H1 (cell line): ENCODE measurements at regions not wholly inside any gene's neighbourhood (a gene's known extent, or its start where the extent isn't known, plus 50 kb on each side); places are given as distances from the start of the nearest gene placed in this dataset.

Experiments used
- CTCF ChIA-PET: fragments of 300-600 bp; sonication (Branson Sonifier 250); formaldehyde crosslinking; loops from one replicate; lab custom pipeline; 2021; ENCODE audit not compliant: partially characterized antibody; lab: Charles Lee
- POLR2A ChIA-PET: fragments of 300-600 bp; sonication (Branson Sonifier 250); formaldehyde crosslinking; loops from one replicate; lab custom pipeline; 2021; ENCODE audit warnings: inconsistent platforms; ENCODE audit not compliant: partially characterized antibody; lab: Charles Lee
- DNase-seq, 2 experiments: peaks; one replicate each; pipeline versions ENCODE4 v3.0.0 to v3.0.0-alpha.2; 2010 to 2022; ENCODE audit warnings: low spot score in 2 of 2, low read depth in 1 of 2, mixed read lengths in 1 of 2
- FAIRE-seq: peaks from 2 replicates; lab custom pipeline; 2011; peaks lifted over from hg19 to GRCh38; lab: Jason Lieb, UNC
- H2AFZ ChIP-seq: 2 replicates; pipeline ENCODE4 v1.8.1; 2012; ENCODE audit warnings: low read length, inconsistent platforms
- H2AK5ac ChIP-seq: 2 replicates; pipeline ENCODE4 v1.6.1; 2013; ENCODE audit warnings: low read depth, low read length
- H2BK120ac ChIP-seq: replicated peaks from 2 replicates; pipeline ENCODE3; 2013; ENCODE audit warnings: low read depth, low read length, inconsistent platforms
- H2BK12ac ChIP-seq: 2 replicates; pipeline ENCODE4 v1.6.1; 2013; ENCODE audit warnings: low read depth, low read length
- H2BK15ac ChIP-seq: 2 replicates; pipeline ENCODE4 v1.6.1; 2013; ENCODE audit warnings: low read length
- H2BK20ac ChIP-seq: 2 replicates; pipeline ENCODE4 v1.6.1; 2013; ENCODE audit warnings: low read length
- H2BK5ac ChIP-seq: 2 replicates; pipeline ENCODE4 v1.6.1; 2013; ENCODE audit warnings: low read depth, low read length
- H3K14ac ChIP-seq: 2 replicates; pipeline ENCODE4 v1.6.1; 2013; ENCODE audit warnings: inconsistent platforms; ENCODE audit not compliant: insufficient read length
- H3K18ac ChIP-seq: 2 replicates; pipeline ENCODE4 v1.6.1; 2013; ENCODE audit warnings: low read length; ENCODE audit errors: extremely low read depth
- H3K23ac ChIP-seq: 2 replicates; pipeline ENCODE4 v1.6.1; 2013; ENCODE audit warnings: inconsistent platforms; ENCODE audit not compliant: insufficient read length
- H3K23me2 ChIP-seq: 2 replicates; pipeline ENCODE4 v1.6.1; 2013; ENCODE audit warnings: low read depth, low read length
- H3K27ac ChIP-seq: 2 replicates; pipeline ENCODE4 v1.6.1; 2011; ENCODE audit warnings: low read depth, low read length, inconsistent platforms
- H3K27me3 ChIP-seq, 4 experiments: replicated peaks in 1 of 4; 1 replicate in 1 of 4; 2 replicates in 3 of 4; pipeline versions ENCODE4 v1.6.1 to v1.8.1; 2011 to 2013; ENCODE audit warnings: low read length in 3 of 4, mild to moderate bottlenecking in 3 of 4, inconsistent platforms in 2 of 4, mixed read lengths in 2 of 4, moderate library complexity in 1 of 4; ENCODE audit not compliant: control insufficient read depth in 3 of 4, insufficient read depth in 3 of 4; ENCODE audit errors: extremely low read depth in 1 of 4
- H3K36me3 ChIP-seq, 4 experiments: 2 replicates each; pipeline versions ENCODE4 v1.6.1 to v1.8.1; 2011 to 2013; ENCODE audit warnings: mild to moderate bottlenecking in 4 of 4, low read length in 3 of 4, moderate library complexity in 2 of 4, control low read depth in 1 of 4, inconsistent platforms in 1 of 4; ENCODE audit not compliant: insufficient read depth in 4 of 4, control insufficient read depth in 2 of 4
- H3K4ac ChIP-seq: replicated peaks from 2 replicates; pipeline ENCODE3; 2013; ENCODE audit warnings: low read length, low read depth, mixed read lengths, inconsistent platforms; ENCODE audit not compliant: insufficient read length
- H3K4me1 ChIP-seq, 4 experiments: replicated peaks in 1 of 4; 1 replicate in 1 of 4; 2 replicates in 3 of 4; pipeline versions ENCODE4 v1.6.1 to v1.8.1; 2011 to 2013; ENCODE audit warnings: low read length in 3 of 4, inconsistent platforms in 2 of 4, mixed read lengths in 1 of 4; ENCODE audit not compliant: insufficient read depth in 4 of 4, control insufficient read depth in 3 of 4
- H3K4me2 ChIP-seq, 2 experiments: 2 replicates each; pipeline versions ENCODE4 v1.6.1 to v1.8.1; 2011 to 2013; ENCODE audit warnings: low read depth in 2 of 2, low read length in 2 of 2, control low read depth in 1 of 2, inconsistent platforms in 1 of 2, mild to moderate bottlenecking in 1 of 2; ENCODE audit not compliant: insufficient read depth in 1 of 2
- H3K4me3 ChIP-seq, 4 experiments: fragments of 200-600, 300-600 bp in 1 of 4; sonication (generic), shearing (Covaris generic), sonication (Bioruptor Twin) in 1 of 4; 2 replicates each; pipeline versions ENCODE4 v1.5.1 to v1.8.1; 2011 to 2016; ENCODE audit warnings: low read length in 4 of 4, low read depth in 3 of 4, control low read depth in 2 of 4, inconsistent platforms in 2 of 4, mild to moderate bottlenecking in 2 of 4, mixed read lengths in 1 of 4, moderate library complexity in 1 of 4; ENCODE audit not compliant: insufficient read depth in 2 of 4; ENCODE audit errors: extremely low read depth in 1 of 4
- H3K56ac ChIP-seq: replicated peaks from 2 replicates; pipeline ENCODE3; 2013; ENCODE audit warnings: low read depth, mild to moderate bottlenecking, mixed read lengths, low read length, inconsistent platforms; ENCODE audit not compliant: insufficient read length
- H3K79me1 ChIP-seq: 2 replicates; pipeline ENCODE4 v1.6.1; 2013; ENCODE audit warnings: low read depth, low read length, control low read depth
- H3K79me2 ChIP-seq, 2 experiments: 2 replicates each; pipeline versions ENCODE4 v1.6.1 to v1.8.1; 2012 to 2013; ENCODE audit warnings: low read length in 2 of 2, mild to moderate bottlenecking in 2 of 2, inconsistent platforms in 1 of 2; ENCODE audit not compliant: insufficient read depth in 2 of 2, control insufficient read depth in 1 of 2
- H3K9ac ChIP-seq, 4 experiments: replicated peaks in 1 of 4; 1 replicate in 1 of 4; 2 replicates in 3 of 4; pipeline versions ENCODE4 v1.6.1 to v1.8.1; 2011 to 2013; ENCODE audit warnings: low read depth in 3 of 4, low read length in 3 of 4, control low read depth in 2 of 4, mild to moderate bottlenecking in 2 of 4, moderate library complexity in 2 of 4, inconsistent platforms in 1 of 4; ENCODE audit errors: extremely low read depth in 1 of 4
- H3K9me3 ChIP-seq, 2 experiments: 2 replicates each; pipeline versions ENCODE4 v1.6.1 to v1.8.1; 2012 to 2013; ENCODE audit warnings: mild to moderate bottlenecking in 2 of 2, moderate library complexity in 2 of 2, control low read depth in 1 of 2, inconsistent platforms in 1 of 2, low read depth in 1 of 2, low read length in 1 of 2, mixed read lengths in 1 of 2; ENCODE audit not compliant: insufficient read depth in 2 of 2
- H4K20me1 ChIP-seq, 2 experiments: replicated peaks in 1 of 2; 2 replicates each; pipeline versions ENCODE3 to v1.8.1; 2011 to 2013; ENCODE audit warnings: inconsistent platforms in 2 of 2, low read length in 2 of 2, mild to moderate bottlenecking in 1 of 2; ENCODE audit not compliant: insufficient read depth in 2 of 2, control insufficient read depth in 1 of 2
- H4K5ac ChIP-seq: 2 replicates; pipeline ENCODE4 v1.6.1; 2013; ENCODE audit warnings: low read length, low read depth, mixed read lengths, inconsistent platforms; ENCODE audit not compliant: insufficient read length
- H4K8ac ChIP-seq: 2 replicates; pipeline ENCODE4 v1.8.0; 2013; ENCODE audit warnings: mild to moderate bottlenecking, moderate library complexity, low read length, inconsistent platforms; ENCODE audit not compliant: insufficient read depth; ENCODE audit errors: extremely low read depth
- H4K91ac ChIP-seq: replicated peaks from 2 replicates; pipeline ENCODE3; 2013; ENCODE audit warnings: low read length, mixed read lengths, inconsistent platforms; ENCODE audit not compliant: insufficient read length
- CREB1 ChIP-seq: IDR thresholded peaks from 2 replicates; pipeline ENCODE4 v1.6.1; 2012; ENCODE audit warnings: inconsistent platforms
- MAFK ChIP-seq: IDR thresholded peaks from 2 replicates; pipeline ENCODE4 v1.6.1; 2012; ENCODE audit warnings: low read depth, mild to moderate bottlenecking, improper control_type of control experiment, low read length
- WGBS, 2 experiments: shearing (Covaris generic) in 1 of 2; methylation state at CpG; one replicate each; pipeline versions ENCODE4 v1.1.6 to v1.1.7; 2013 to 2015; ENCODE audit warnings: low lambda C conversion rate in 2 of 2, mixed read lengths in 2 of 2, inconsistent platforms in 1 of 2, low coverage in 1 of 2, missing lambda C conversion rate in 1 of 2; ENCODE audit not compliant: insufficient replicate concordance in 2 of 2, insufficient coverage in 1 of 2, insufficient read length in 1 of 2; ENCODE audit errors: extremely low coverage in 1 of 2, missing lambda C conversion rate in 1 of 2; 5-methylcytosine and 5-hydroxymethylcytosine counted together

GRCh38 chr3:99041747-99042146 lies 140.3 kb upstream of the DCBLD2 start:
- Histone ChIP-seq H3K23ac (no peak overlapping the region), H3K79me1 (no peaks in the 10 kb centered on the region), H2BK120ac (no peak overlapping the region), H3K79me2 (no peaks in the 10 kb centered on the region), H2AK5ac (no peak overlapping the region), H3K14ac (no peak overlapping the region), H2BK5ac (no peak overlapping the region), H2BK20ac (no peak overlapping the region), H3K36me3 (no peaks in the 10 kb centered on the region), H3K56ac (no peak overlapping the region), H2AFZ (peak overlapping the region; percentile 87; the same call in 1 of the 2 replicates), H2BK15ac (no peak overlapping the region), H3K9ac (no peak overlapping the region), H3K4me1 (no peaks in the 10 kb centered on the region), H4K91ac (no peak overlapping the region), H4K8ac (no peak overlapping the region), H3K18ac (no peak overlapping the region), H3K27ac (no peak overlapping the region), H3K23me2 (no peaks in the 10 kb centered on the region), H2BK12ac (no peak overlapping the region), H3K27me3 (no peaks in the 10 kb centered on the region), H3K4me2 (no peak overlapping the region), H4K20me1 (no peaks in the 10 kb centered on the region), H4K5ac (no peak overlapping the region), H3K9me3 (no peaks in the 10 kb centered on the region), H3K4me3 (no peak overlapping the region), H3K4ac (no peak overlapping the region)
- no peak for TF ChIP-seq CREB1
- TF ChIP-seq MAFK, result no peak
- ChIA-PET CTCF (interaction anchor here (0.6 to 1.6 kb wide), 3 partner anchors 18 to 188 kb away, joined by 5 to 6 read pairs (median 5); no protein-coding TSS in a partner anchor), POLR2A (no interaction called here)
- DNase-seq (no peak), FAIRE-seq (no peak)
- WGBS, 2 experiments, result 90% methylated on average over 2 of the region's 2 CpGs; no CpG with 5 or more reads in 1 of the 2 experiments
